AML-193 (cell line): ENCODE measurements at regions not wholly inside any gene's neighbourhood (a gene's known extent, or its start where the extent isn't known, plus 50 kb on each side); places are given as distances from the start of the nearest gene placed in this dataset.
"Not testable (repeated sequence)": the region's sequence is repeated elsewhere in the genome, so short reads cannot be mapped to it uniquely, and the experiment has no call there.

Experiments used
- DNase-seq, 2 experiments: peaks; one replicate each; lab custom pipeline; 2025; lab: John Stamatoyannopoulos, UW

DNA sequence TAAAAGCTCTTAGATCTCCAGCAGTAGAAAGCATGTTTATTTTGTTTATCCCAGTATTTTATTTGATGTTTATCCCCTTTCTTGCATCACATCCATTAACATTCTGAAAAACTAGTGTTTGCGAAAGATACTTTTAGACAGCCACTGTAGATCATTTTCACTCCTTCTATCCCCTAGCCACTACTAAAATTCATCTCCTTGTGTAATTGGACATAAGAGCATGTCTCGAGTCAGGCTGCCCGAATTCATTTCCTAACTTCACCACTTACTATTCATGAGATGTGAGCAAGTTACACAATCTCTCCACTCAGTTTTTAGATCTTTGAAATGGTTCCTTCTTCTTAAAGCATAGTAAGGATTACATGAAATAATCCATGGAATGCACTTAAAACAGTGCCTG is 514.0 kb downstream of the KLF5 start:
- DNase-seq = no peak

DNA sequence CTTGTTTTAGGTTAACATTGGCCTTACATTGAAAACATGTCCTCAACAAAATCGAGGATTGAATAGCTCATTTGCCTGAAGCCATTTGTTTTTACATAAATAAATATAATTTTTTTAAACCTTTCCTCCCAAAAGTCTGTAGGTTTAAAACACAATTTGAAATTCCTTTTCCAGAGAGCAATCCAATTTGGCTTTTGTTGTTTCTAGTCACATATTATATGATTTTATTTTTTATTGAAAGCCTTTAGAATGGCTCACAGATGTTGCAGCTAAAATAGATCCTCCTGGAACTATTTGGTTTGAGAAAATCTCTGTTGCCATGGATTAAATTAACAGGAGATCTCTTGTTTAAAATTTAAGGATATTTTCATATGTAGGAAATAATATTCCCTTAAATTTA is 512.6 kb downstream of the KLF5 start:
- DNase-seq = no peak

DNA sequence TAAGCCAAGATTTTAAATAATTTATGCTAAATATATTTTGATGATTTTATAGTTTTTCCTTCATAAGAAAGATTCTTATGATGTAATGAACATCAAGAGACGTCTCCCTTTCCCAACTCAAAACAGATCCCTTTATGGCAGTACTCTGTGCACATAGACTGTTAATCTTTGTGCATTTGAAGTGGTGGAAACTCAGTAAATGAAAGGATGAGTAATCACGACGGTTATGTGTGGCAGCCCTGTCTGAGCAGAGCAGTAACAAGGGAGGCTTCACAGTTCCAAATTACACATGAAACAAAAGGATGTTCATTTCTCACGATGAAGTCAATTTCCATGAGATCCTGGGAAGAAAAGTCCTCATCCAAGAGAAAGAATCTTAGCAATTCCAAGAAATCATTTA is 498.1 kb downstream of the KLF5 start:
- no peak for DNase-seq

DNA sequence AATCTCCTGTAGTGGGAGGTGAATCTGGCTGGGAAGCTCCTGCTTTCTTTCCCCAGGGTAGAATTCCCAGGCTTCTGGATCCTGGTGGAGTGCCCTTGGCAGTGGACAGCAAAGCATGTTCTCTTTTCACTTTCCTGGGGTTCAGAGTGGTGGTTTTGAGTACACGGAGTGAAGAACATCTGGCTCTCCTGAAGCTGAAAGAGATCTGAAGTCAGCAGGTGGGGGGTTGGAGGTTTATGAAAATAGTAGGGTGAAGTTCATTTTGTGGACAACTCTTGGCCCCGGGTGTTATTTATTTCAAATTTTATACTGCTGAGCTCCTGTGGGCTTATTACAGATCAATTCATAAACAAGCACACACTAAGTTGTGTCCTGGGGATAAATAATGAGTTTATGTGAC is 497.3 kb downstream of the KLF5 start:
- DNase-seq = no peak

DNA sequence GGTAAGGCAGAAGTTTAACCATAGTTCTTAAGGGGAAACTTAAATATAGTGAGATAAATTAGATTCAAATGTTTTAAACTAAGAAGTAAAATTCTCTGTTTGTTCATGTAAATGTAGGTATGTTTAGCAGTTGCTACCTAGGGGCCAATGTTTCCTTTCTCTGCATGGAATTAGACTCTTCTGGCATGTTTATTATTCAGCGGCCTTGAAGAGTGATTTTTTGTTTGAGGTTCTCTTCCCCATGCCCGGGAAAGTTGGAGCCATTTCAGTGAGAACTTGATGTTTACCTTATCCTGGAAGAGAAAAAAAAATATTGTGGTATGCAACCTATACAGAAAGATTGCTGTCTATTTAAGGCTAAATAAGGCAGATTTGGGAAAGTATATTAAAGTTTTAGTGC is 492.9 kb downstream of the KLF5 start:
- no peak for DNase-seq

DNA sequence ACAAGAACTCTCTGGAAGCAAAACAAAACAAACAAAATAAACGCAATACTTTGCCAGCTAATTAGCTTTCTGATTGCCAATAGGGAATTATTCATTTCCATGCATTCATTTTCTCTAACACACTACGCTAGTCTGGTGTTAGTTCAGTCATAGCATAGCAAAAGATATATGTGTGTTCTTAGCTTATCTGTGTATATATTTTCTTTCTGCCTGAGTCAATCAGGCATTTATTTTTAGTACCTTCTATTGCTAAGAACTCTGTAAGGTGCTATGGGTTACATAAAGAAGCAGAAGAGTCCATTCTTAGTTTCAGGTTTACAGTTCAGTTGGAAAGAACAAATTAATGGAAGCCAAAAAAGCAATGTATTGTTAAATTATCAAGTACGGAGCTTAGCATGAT is 490.9 kb downstream of the KLF5 start:
- no peak for DNase-seq

DNA sequence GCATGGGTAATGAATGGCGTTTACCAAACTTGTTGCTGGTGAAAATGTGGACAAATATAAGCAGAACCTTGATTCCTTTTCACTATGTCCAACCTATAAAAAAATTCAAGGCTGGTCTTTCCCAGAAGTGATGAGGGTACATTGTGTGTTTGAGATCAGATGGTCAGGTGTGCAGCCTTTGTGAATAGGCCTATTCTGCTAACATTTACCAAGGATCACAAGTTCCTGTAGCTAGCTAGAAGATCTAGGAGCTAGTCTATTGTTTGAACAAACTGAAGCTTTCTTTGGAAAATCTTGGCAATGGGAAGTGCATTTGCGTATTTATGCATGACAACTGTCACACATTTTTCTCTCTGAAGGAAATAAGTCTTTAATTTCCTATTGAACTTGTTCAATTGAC is 489.6 kb downstream of the KLF5 start:
- DNase-seq = no peak

DNA sequence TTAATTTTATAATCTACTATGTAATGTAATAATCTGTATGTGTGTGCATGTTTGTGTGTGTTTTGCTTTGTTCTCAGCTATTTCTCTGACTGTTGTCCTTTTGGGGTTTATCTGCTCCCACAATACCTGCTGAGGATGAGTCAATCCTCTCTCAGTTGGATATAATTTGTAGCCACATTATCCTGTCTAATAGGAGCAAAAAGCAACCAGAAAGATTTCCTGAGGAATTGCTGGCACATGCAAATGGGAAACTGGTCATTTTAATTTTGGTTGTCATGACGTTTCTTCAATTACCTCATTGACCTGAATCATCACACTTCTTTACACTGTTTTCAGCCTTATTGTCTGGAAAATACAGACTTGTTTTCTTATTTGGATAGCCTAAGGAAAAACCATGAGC is 488.4 kb downstream of the KLF5 start:
- no peak for DNase-seq

DNA sequence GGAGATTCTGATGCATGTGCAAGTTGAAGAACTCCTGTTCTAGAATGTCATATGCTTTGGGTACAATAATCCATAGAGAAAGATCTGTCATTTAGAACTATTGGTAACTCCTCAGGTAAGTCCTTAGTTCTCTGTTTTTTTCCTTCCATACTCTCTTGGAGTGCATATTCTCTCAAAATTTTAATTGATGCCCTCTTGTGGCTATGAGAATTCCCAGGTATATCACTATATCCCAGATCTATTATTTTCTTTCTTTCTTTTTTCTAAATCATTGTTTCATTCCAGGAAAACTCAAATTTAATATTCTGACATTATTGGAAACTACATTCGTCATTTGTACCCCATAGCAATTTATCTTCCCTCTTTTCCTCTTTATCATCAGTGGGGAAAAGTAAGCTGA is 485.4 kb downstream of the KLF5 start:
- no peak for DNase-seq

DNA sequence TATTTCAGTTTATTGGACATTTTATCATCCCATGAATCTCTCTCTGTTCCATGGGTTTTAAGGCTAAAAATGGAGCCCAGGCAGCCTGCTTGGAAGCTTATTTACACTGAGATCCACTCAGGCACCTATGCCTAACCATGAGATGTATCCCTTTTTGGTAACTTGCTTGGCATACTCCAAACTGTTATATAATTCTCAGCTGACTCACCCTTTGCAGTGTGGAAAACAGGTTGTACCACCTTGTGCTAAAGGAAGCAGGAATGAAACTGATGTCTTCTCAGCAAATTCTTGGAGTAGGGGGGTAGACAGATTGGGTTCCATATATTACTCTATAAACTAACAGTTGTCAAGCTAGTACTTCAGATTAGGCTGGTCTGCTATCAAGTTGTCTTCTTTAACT is 483.6 kb downstream of the KLF5 start:
- DNase-seq = no peak

DNA sequence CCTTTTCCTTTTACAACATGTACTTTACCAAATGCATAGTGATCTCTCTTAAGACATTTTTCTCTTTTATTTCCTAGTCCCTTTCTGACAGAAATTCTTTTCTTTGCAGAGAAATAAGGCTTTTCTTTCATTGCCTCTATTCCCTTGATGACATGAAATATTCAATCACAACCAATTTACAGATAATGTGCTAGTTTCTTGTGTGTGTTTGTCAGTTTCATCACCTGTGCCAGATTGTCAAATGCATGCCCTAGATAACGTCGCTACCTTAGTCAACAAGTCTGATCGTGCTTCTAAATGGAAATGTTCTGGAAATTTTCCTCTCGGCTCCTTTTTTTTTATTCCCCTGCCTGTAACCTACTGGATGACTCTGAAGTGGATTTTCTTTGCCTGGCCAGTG is 478.1 kb downstream of the KLF5 start:
- DNase-seq = no peak

DNA sequence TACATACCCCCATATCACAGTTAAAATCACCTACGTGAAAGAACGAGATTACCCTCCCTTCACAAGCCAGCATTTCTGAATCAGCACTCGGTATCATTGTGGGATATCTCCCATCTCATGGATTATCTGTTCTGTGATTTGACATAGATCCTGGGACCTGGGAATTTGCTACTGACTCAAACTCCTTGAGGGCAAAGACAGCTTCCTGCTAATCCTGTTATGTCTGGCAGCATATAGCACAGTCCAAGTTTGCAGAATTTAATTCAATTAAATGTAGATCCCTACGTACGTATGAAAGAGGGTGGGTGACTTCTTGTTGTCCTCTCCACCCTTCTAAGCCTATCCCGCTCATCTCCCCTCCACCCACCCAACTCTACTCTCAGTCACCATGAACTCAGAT is 476.5 kb downstream of the KLF5 start:
- no peak for DNase-seq

DNA sequence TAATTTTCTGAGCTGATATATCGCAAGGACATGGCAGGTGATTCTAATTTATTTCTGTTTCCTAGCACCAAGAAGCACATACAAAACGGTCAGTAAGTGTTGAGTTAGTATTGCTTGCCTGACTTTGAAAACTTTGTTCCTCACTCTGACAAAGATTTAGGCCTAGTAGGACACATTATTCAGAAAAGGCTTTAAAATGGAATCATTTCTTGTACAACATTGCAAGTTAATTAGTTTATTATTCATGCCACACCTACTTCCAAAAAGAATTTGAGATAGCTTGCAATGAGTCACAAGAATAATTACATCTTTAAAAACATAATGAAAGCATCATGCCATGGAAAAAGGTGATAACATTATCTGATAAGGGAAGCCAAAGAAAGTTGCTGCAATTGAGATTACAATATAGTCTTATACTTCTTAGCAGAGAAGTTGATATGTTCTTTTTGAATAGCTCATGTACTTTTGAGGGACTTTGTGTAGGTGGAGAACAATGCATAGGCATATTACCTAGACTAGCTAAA is 474.2 kb downstream of the KLF5 start:
- no peak for DNase-seq

DNA sequence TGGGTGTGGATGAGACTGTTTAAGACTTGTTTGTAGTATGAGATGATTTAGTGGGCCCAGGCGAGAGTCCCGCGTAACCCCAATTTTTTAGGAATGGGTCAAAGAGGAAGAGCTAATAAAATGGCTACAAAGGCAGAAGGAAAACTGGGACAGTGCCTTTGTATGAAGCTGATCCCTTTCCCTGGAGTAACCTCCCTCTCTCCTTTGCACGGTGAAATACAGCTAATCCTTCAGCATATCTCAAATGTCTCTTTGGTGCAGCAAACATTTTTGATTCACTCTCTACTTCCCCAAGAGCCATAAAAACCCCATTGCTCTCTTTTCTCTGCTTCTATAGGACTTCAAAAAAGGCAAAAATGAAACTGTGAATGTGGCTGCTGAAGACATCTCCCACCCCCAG is 473.8 kb downstream of the KLF5 start:
- no peak for DNase-seq

DNA sequence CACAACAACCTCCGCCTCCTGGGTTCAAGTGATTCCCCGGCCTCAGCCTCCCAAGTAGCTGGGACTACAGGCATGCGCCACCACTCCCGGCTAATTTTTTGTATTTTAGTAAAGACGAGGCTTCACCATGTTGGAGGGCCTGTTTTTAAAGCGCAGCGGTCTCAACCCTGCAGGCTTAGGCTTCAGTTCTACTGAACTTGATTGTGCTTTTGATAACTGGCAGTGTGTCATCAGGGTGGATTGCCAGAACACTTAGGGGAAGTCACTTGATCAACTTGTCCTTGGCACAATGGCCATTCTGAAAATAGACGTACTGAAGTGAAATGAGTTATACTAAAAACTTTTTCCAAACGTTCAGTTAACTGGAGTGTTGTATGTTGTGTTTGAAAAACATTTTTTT is 472.2 kb downstream of the KLF5 start:
- no peak for DNase-seq

DNA sequence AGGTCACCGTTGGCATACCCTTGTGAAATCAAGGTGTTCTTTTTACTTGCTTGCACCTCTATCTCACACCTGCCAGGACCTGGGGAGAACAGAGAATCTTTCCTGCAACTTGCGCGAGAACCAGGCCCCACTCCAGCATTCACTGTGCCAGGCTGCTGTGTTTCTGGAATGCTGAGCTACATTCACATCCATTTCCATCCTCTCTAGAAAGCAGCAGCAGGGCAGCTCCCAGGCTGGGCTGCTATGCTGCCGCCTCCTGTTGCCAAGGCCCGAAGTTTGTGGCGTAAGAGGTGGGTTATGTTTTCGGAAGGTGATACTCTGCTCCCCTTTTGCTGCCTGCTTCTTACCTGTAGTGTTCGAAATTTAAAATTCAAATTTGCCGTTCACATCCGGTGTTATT is 464.1 kb downstream of the KLF5 start:
- DNase-seq = no peak

DNA sequence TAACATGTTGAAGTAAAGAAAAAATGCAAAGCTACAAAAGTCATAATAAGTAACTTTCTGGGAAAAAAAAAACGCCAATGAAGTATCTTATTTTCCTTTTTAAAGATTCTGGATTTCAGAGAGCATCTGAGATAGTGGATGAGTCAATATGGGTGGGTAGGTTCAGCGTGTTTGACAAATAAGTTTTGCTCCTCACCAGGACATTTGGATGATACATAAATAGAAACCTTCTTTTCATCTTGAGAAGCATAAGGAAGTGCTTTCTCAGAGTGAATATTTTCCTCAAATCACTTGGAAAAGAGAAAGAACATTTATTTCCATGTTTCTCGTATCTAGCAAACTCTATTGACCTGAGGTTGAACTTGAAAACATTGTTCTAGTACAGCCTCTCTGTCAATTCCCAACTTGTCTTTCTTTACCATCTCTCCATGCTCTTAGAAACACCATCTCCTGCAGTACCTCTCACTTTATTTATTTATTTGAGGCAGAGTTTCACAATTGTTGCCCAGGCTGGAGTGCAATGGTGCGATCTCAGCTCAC is 463.2 kb downstream of the KLF5 start:
- DNase-seq = no peak

DNA sequence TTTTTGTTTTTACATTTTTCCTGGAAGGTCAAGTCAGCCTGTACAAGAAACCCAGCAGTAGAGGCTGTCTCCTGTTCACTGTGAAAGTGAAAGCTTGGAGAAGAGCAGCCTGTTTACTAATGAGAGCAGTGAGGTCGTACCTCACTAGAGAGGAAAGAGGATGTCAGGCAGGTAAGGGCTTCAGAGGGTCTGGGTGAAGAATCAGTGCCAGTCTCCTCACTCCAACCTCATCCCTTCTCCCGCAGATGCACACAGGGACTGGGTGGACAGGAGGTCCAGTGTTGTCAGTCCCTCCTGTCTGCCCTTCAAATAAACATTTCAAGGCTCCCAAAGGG is 462.5 kb downstream of the KLF5 start:
- no peak for DNase-seq

DNA sequence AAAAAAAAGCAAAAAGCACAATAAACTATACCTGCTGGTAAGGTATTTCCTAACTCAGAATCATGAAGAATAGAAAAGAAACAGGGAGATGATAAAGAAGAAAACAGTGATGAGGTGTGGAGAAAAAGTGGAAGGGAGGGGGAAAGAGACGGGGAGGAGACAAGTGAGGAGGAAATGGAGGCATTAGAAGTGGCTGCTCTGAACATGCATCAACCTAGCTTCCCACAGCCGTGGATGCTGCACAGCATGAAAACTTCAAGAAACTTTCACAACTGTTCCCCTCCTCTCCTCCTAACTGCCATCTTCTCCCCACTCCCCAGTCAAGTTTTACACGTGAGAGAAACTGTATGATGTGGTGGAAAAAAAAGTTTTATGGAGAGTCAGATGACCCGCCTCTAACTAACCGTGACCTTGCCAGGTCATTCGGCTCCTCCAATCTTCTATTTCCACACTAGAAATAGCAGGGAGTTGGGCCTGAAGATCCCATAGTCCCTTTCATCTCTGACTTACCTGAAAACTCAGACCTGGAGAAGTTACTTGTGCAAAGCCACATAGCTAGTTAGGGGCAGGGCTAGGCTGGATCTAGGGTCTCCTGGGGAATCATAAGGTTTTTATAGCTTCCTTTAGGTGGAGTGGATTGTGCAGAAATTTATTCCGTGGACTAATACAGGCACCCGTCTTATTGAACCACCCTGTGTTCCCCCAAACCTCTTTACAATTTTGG is 461.9 kb downstream of the KLF5 start:
- DNase-seq = no peak

DNA sequence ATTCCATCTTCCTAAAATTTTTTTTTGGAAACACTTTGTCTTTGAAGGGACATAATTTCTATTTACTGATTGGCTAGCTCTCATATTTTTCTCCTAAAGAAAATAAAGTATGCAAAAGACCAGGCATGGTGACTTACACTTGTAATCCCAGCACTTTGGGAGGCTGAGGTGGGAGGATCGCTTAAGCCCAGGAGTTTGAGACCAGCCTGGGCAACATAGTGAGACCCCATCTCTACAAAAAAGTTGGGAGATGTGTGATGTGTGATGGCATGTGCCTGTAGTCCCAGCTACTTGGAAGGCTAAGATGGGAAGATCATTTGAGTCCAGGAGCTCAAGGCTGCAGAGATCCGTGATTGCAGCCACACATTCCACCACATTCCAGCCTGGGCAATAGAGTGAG is 461.3 kb downstream of the KLF5 start:
- DNase-seq = not testable (repeated sequence)

DNA sequence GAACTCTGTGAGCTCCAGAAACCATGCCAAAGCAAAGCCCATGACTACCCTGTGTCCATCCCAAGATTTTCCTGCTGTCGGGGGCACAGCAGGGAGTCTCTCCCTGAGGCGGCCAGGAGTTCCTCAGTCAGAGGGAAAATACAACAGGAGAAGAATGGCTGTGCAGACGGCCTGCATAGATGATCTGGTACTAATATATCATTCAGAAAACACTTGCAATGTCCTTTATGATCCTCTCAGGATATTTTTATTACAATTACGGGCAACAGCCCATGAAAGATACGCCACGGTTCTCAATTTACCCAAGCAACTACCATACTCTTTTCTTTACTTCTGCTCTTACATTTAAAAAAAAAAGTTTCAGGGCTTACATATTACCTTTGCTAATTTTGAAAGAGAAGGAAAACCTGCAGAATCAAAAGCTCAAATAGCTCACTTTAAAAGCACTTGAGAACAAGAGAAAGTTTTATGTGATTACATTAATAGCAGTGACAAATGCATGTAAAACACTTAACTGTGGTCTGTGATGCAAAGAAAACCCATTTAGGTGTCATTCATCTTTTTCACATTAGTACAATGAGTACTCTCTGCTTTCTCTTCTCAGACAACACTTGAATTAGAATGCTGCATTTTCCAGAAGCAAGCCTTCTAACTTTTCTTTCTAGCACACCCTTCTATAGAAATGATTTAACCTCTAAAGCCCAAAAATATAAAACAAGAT is 460.8 kb downstream of the KLF5 start:
- no peak for DNase-seq

DNA sequence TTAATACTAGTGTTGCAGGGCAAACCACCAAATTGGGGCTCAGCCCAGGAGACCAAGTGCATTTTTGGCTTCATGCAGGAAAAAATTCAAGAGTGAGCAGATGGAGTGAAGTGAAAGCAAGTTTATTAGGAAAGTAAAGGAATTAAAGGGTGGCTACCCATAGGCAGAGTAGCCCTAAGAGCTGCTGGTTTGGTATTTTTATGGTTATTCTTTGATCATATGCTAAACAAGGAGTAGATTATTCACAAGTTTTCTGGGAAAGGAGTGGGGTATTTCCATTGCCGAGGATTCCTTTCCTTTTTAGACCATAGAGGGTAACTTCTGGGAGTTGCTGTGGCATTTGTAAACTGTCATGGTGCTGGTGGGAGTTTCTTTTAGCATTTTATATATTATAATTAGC is 459.0 kb downstream of the KLF5 start:
- no peak for DNase-seq

DNA sequence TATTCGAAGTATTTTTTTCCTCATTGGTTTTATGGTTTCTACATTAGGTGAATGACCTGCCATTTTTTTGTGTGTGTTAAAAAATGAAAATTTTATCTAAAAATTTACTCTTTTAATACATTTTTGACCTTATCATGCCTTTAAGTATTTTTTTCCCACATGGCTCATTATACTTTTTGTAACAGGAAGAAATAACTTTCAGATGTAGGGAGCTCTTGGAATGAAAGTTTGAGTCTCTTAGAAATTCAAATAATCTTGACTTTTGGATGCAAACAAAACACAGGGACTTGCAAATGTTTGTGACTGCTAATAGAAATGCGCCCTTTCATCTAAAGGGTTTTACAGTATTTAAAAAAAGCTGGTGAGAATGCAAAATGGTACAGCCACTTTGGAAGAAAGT is 457.9 kb downstream of the KLF5 start:
- DNase-seq = no peak

DNA sequence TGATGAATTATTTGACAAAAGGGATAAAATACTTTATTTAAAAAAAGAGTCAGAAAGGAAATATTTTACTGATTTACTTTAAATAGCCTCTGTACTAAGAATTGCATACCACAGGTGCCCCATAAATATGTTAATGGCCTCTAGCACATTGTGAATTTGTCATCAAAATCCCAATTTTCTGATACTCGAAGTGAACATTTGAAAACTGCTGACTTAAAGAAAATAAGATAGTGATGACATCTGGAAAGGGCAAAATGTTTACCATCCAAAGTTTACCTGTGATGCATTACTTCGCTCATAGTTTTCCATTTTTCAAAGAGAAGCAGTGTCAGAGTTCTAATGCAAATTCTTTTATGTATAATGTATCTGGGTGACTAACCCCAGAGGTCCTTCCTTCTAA is 455.4 kb downstream of the KLF5 start:
- DNase-seq = no peak
